CD4-positive, alpha-beta T cell (primary cell): ENCODE measurements at regions not wholly inside any gene's neighbourhood (a gene's known extent, or its start where the extent isn't known, plus 50 kb on each side); places are given as distances from the start of the nearest gene placed in this dataset.

Experiments used
- ATAC-seq: fragments of 200-7000 bp; cut with Tn5 transposase; one replicate; pipeline ENCODE4 v1.10.0; 2022; ENCODE audit warnings: mild to moderate bottlenecking; ENCODE audit not compliant: poor library complexity
- CTCF ChIA-PET: fragments of 350-600 bp; sonication (Branson Sonifier 250); formaldehyde crosslinking; loops from one replicate; lab custom pipeline; 2021; ENCODE audit warnings: antibody characterized with exemption, inconsistent platforms; lab: Charles Lee
- POLR2A ChIA-PET: fragments of 350-600 bp; sonication (Branson Sonifier 250); formaldehyde crosslinking; loops from one replicate; lab custom pipeline; 2021; ENCODE audit warnings: antibody characterized with exemption, inconsistent platforms; lab: Charles Lee
- DNase-seq, 14 experiments: peaks; one replicate each; pipeline ENCODE4 v3.0.0-alpha.2; 2013 to 2020; ENCODE audit warnings: mixed read lengths in 2 of 14
- H3K27ac ChIP-seq, 2 donors: one replicate each; pipeline versions ENCODE4 v1.5.1 to v1.7.0; 2013; ENCODE audit warnings: low read length in 2 of 2, low read depth in 1 of 2, mild to moderate bottlenecking in 1 of 2
- H3K27me3 ChIP-seq, 2 experiments: 1 replicate in 1 of 2; 2 replicates in 1 of 2; pipeline versions ENCODE4 v1.6.1 to v1.7.0; 2013; ENCODE audit warnings: low read length in 2 of 2, control low read depth in 1 of 2, mild to moderate bottlenecking in 1 of 2, moderate library complexity in 1 of 2; ENCODE audit not compliant: insufficient read depth in 2 of 2, control insufficient read depth in 1 of 2
- H3K36me3 ChIP-seq: one replicate; pipeline ENCODE4 v1.6.1; 2013; ENCODE audit warnings: low read length, control low read depth; ENCODE audit not compliant: insufficient read depth
- H3K4me1 ChIP-seq: one replicate; pipeline ENCODE4 v1.6.1; 2013; ENCODE audit warnings: low read length, control low read depth; ENCODE audit not compliant: insufficient read depth
- H3K4me3 ChIP-seq: one replicate; pipeline ENCODE4 v1.5.1; 2013; ENCODE audit warnings: mild to moderate bottlenecking, low read length, moderate library complexity
- H3K9me3 ChIP-seq, 2 experiments: 1 replicate in 1 of 2; 2 replicates in 1 of 2; pipeline versions ENCODE4 v1.6.1 to v1.7.0; 2013; ENCODE audit warnings: low read length in 2 of 2, mild to moderate bottlenecking in 2 of 2, control low read depth in 1 of 2, moderate library complexity in 1 of 2; ENCODE audit not compliant: control insufficient read depth in 1 of 2, insufficient read depth in 1 of 2
- H3K27ac Mint-ChIP-seq: one replicate; pipeline ENCODE4 v1.8.0; 2020; ENCODE audit warnings: mixed read lengths
- H3K27me3 Mint-ChIP-seq: one replicate; pipeline ENCODE4 v1.8.0; 2021; ENCODE audit warnings: mixed read lengths
- H3K36me3 Mint-ChIP-seq: one replicate; pipeline ENCODE4 v1.8.0; 2021; ENCODE audit warnings: low read depth, mixed read lengths
- H3K4me1 Mint-ChIP-seq: one replicate; pipeline ENCODE4 v1.8.0; 2021; ENCODE audit warnings: low read depth, mixed read lengths
- H3K4me3 Mint-ChIP-seq: one replicate; pipeline ENCODE4 v1.8.0; 2020; ENCODE audit warnings: mild to moderate bottlenecking, mixed read lengths
- H3K9me3 Mint-ChIP-seq: one replicate; pipeline ENCODE4 v1.8.0; 2020; ENCODE audit warnings: mixed read lengths
- intact Hi-C, 2 experiments: fragments of 100-400 bp; cut with DNase I in 1 of 2; cut with micrococcal nuclease in 1 of 2; formaldehyde crosslinking; loops; one replicate each; pipeline versions ENCODE4 v1.15.1 to v1.9.0; 2023 to 2025; cut with DNase I, micrococcal nuclease
- TF ChIP-seq, protein P1 (sequence below): fragments of 200-600 bp; IDR thresholded peaks from one replicate; pipeline ENCODE4 v1.8.0; 2022; ENCODE audit warnings: antibody characterized with exemption, mild to moderate bottlenecking

GRCh38 chr22:47237890-47238480, 475.5 kb downstream of the TBC1D22A start:
- Histone ChIP-seq H3K27ac (no peak overlapping the region), H3K36me3 (no peaks in the 10 kb centered on the region), H3K4me1 (no peaks in the 10 kb centered on the region), H3K4me3 (no peak overlapping the region), H3K27me3 (peaks cover 0 to 2% of the 10 kb centered on the region in 2 experiments), H3K9me3 (peaks cover 0 to 9% of the 10 kb centered on the region in 2 experiments)
- ATAC-seq = no peak
- CTCF ChIA-PET = no interaction called here
- Mint-ChIP-seq H3K27ac (no peak overlapping the region), H3K27me3 (peaks cover 13% of the 10 kb centered on the region), H3K36me3 (no peaks in the 10 kb centered on the region), H3K4me3 (no peak overlapping the region), H3K9me3 (peaks cover 4% of the 10 kb centered on the region), H3K4me1 (no peaks in the 10 kb centered on the region)
- TF ChIP-seq, protein P1, sequence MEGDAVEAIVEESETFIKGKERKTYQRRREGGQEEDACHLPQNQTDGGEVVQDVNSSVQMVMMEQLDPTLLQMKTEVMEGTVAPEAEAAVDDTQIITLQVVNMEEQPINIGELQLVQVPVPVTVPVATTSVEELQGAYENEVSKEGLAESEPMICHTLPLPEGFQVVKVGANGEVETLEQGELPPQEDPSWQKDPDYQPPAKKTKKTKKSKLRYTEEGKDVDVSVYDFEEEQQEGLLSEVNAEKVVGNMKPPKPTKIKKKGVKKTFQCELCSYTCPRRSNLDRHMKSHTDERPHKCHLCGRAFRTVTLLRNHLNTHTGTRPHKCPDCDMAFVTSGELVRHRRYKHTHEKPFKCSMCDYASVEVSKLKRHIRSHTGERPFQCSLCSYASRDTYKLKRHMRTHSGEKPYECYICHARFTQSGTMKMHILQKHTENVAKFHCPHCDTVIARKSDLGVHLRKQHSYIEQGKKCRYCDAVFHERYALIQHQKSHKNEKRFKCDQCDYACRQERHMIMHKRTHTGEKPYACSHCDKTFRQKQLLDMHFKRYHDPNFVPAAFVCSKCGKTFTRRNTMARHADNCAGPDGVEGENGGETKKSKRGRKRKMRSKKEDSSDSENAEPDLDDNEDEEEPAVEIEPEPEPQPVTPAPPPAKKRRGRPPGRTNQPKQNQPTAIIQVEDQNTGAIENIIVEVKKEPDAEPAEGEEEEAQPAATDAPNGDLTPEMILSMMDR = no peak
- POLR2A ChIA-PET = interaction anchor here (0.8 kb wide), 1 partner anchor 10 kb away, joined by 3 read pairs; no protein-coding TSS in a partner anchor
- intact Hi-C loops = no loop called here
- DNase-seq = no peak

DNA sequence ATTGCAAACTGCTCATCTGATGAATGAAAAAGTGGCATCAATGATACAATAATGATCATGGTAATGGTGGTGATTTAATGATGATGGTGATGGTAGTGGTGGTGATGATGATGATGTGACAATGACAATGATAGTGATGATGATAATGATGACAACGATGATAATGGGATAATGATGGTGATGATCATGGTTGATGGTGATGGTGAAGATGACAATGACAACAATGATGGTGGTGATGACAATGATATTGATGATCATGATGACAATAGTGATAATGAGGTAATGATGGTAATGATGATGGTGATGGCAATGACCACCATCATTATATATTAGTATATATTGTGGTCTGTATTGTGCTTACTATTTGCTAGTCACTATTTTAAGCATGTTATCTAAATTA, 474.3 kb downstream of the TBC1D22A start:
- H3K4me3 Mint-ChIP-seq = no peak overlapping the region

GRCh38 chr22:47236161-47236560, 473.7 kb downstream of the TBC1D22A start:
- CTCF ChIA-PET = no interaction called here
- Mint-ChIP-seq H3K36me3 (no peaks in the 10 kb centered on the region), H3K4me3 (no peak overlapping the region), H3K4me1 (no peaks in the 10 kb centered on the region), H3K27ac (no peak overlapping the region), H3K27me3 (peaks cover 7% of the 10 kb centered on the region), H3K9me3 (peaks cover 4% of the 10 kb centered on the region)
- TF ChIP-seq, protein P1 = no peak
- Histone ChIP-seq H3K36me3 (no peaks in the 10 kb centered on the region), H3K27me3 (peaks cover 0 to 4% of the 10 kb centered on the region in 2 experiments), H3K4me3 (no peak overlapping the region), H3K4me1 (no peaks in the 10 kb centered on the region), H3K27ac (no peak overlapping the region), H3K9me3 (peaks cover 0 to 16% of the 10 kb centered on the region in 2 experiments)
- DNase-seq (no peak), ATAC-seq (no peak)
- intact Hi-C loops = no loop called here
- POLR2A ChIA-PET = no interaction called here

More for the DNA sequence above, 474.3 kb downstream of the TBC1D22A start:
- ChIA-PET POLR2A (no interaction called here), CTCF (no interaction called here)
- Histone ChIP-seq H3K9me3 (peaks cover 0 to 16% of the 10 kb centered on the region in 2 experiments), H3K27ac (no peak overlapping the region), H3K27me3 (peaks cover 0 to 4% of the 10 kb centered on the region in 2 experiments), H3K4me3 (no peak overlapping the region), H3K36me3 (no peaks in the 10 kb centered on the region), H3K4me1 (no peaks in the 10 kb centered on the region)
- Mint-ChIP-seq H3K4me1 (no peaks in the 10 kb centered on the region), H3K27me3 (peaks cover 9% of the 10 kb centered on the region), H3K27ac (no peak overlapping the region), H3K36me3 (no peaks in the 10 kb centered on the region), H3K9me3 (peaks cover 4% of the 10 kb centered on the region)
- ATAC-seq (no peak), DNase-seq (no peak)
- intact Hi-C loops = no loop called here
- TF ChIP-seq, protein P1 = no peak
